ENCODE measurements at regions not wholly inside any gene's neighbourhood (a gene's known extent, or its start where the extent isn't known, plus 50 kb on each side); places are given as distances from the start of the nearest gene placed in this dataset.

DNA sequence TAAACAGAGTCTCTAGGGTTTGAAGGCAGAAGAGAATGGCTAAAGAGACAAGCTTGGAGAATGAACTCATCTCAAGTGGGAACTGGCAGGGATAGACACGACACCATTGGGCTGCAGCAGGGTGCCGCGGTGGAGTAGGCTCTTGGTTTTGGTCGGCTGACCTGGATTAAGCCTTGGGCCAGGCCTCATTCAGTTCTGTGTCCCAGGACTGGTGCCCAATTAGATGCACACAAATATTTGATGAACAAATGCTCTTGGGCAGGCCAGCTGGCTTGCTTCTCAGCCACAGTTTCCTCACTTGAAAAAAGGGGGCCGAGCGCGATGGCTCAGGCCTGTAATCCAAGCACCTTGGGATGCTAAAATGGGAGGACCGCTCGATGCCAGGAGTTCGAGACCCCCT, 53.4 kb upstream of the CITED4 start:
- TF ChIP-seq, protein P1, sequence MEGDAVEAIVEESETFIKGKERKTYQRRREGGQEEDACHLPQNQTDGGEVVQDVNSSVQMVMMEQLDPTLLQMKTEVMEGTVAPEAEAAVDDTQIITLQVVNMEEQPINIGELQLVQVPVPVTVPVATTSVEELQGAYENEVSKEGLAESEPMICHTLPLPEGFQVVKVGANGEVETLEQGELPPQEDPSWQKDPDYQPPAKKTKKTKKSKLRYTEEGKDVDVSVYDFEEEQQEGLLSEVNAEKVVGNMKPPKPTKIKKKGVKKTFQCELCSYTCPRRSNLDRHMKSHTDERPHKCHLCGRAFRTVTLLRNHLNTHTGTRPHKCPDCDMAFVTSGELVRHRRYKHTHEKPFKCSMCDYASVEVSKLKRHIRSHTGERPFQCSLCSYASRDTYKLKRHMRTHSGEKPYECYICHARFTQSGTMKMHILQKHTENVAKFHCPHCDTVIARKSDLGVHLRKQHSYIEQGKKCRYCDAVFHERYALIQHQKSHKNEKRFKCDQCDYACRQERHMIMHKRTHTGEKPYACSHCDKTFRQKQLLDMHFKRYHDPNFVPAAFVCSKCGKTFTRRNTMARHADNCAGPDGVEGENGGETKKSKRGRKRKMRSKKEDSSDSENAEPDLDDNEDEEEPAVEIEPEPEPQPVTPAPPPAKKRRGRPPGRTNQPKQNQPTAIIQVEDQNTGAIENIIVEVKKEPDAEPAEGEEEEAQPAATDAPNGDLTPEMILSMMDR (IDR thresholded peaks at IDR 0.05; ENCODE audit: low read depth, low read length, missing input control), result no peak
- TF ChIP-seq, protein P2, sequence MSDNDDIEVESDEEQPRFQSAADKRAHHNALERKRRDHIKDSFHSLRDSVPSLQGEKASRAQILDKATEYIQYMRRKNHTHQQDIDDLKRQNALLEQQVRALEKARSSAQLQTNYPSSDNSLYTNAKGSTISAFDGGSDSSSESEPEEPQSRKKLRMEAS (IDR thresholded peaks at IDR 0.05), result no peak
- TF ChIP-seq YY1 (IDR thresholded peaks at IDR 0.05), result no peak
